ENCODE measurements at regions not wholly inside any gene's neighbourhood (a gene's known extent, or its start where the extent isn't known, plus 50 kb on each side); places are given as distances from the start of the nearest gene placed in this dataset.

- no peak for DNase-seq
These were observed 569.7 kb downstream of the REEP3 start for GRCh38 chr10:64090865-64091264.

- DNase-seq = no peak
These were observed 570.7 kb downstream of the REEP3 start for GRCh38 chr10:64091897-64092296.

GRCh38 chr10:64093304-64093703, 572.1 kb downstream of the REEP3 start:
- DNase-seq = no peak

GRCh38 chr10:64093946-64094535, 572.8 kb downstream of the REEP3 start:
- no peak for DNase-seq

GRCh38 chr10:64096941-64097340, 575.7 kb downstream of the REEP3 start:
- DNase-seq = no peak

GRCh38 chr10:64097391-64098122, 576.4 kb downstream of the REEP3 start:
- DNase-seq = no peak

GRCh38 chr10:64098994-64099393, 577.8 kb downstream of the REEP3 start:
- no peak for DNase-seq

GRCh38 chr10:64101606-64102263, 580.5 kb downstream of the REEP3 start:
- DNase-seq = no peak

- DNase-seq = no peak
These were observed 581.0 kb downstream of the REEP3 start for GRCh38 chr10:64102264-64102633.

GRCh38 chr10:64102916-64103315, 581.7 kb downstream of the REEP3 start:
- no peak for DNase-seq

GRCh38 chr10:64103750-64104470, 582.7 kb downstream of the REEP3 start:
- no peak for DNase-seq

- DNase-seq = no peak
These were observed 588.8 kb downstream of the REEP3 start for GRCh38 chr10:64109926-64110495.

- DNase-seq = no peak
These were observed 591.6 kb downstream of the REEP3 start for GRCh38 chr10:64112701-64113355.

- no peak for DNase-seq
These were observed 592.2 kb downstream of the REEP3 start for GRCh38 chr10:64113375-64113774.

GRCh38 chr10:64113792-64114191, 592.6 kb downstream of the REEP3 start:
- no peak for DNase-seq

- no peak for DNase-seq
These were observed 594.3 kb downstream of the REEP3 start for GRCh38 chr10:64115471-64115870.

- DNase-seq = no peak
These were observed 594.9 kb downstream of the REEP3 start for GRCh38 chr10:64115908-64116643.

GRCh38 chr10:64116707-64117106, 595.5 kb downstream of the REEP3 start:
- no peak for DNase-seq

- DNase-seq = no peak
These were observed 597.5 kb downstream of the REEP3 start for GRCh38 chr10:64118736-64119135.

GRCh38 chr10:64120301-64120980, 599.2 kb downstream of the REEP3 start:
- peak; percentile 12 for DNase-seq

GRCh38 chr10:64130152-64130551, 609.0 kb downstream of the REEP3 start:
- DNase-seq = no peak

Data from NCI-H1436 (cell line).